SU-DHL-6 (cell line): ENCODE measurements at regions not wholly inside any gene's neighbourhood (a gene's known extent, or its start where the extent isn't known, plus 50 kb on each side); places are given as distances from the start of the nearest gene placed in this dataset.

ENCODE experiments used
- H2AFZ ChIP-seq: fragments of 200-600 bp; sonication (generic); 2 replicates; pipeline ENCODE4 v1.6.1; 2014; ENCODE audit warnings: low read depth, mild to moderate bottlenecking, moderate library complexity, mixed read lengths, antibody characterized with exemption, low read length; ENCODE audit not compliant: severe bottlenecking
- H3F3A ChIP-seq: fragments of 200-600 bp; shearing (Covaris generic); 2 replicates; pipeline ENCODE4 v1.6.0; 2016; ENCODE audit warnings: antibody characterized with exemption, mild to moderate bottlenecking; ENCODE audit not compliant: insufficient read depth
- H3K27ac ChIP-seq: fragments of 200-600 bp; sonication (generic); 2 replicates; pipeline ENCODE4 v1.5.1; 2016; ENCODE audit warnings: low read depth, mild to moderate bottlenecking, low read length, moderate library complexity, mixed read lengths
- H3K27me3 ChIP-seq: fragments of 200-600 bp; sonication (generic), shearing (Covaris generic); 2 replicates; pipeline ENCODE4 v1.6.0; 2014; ENCODE audit warnings: mild to moderate bottlenecking, low read length
- H3K36me3 ChIP-seq: fragments of 200-600 bp; sonication (generic); 2 replicates; pipeline ENCODE4 v1.6.1; 2014; ENCODE audit warnings: mild to moderate bottlenecking, low read length, mixed read lengths
- H3K4me2 ChIP-seq: fragments of 300-600, 200-600 bp; shearing (Covaris generic), sonication (generic); 2 replicates; pipeline ENCODE4 v1.6.0; 2014; ENCODE audit warnings: low read length, low read depth, mild to moderate bottlenecking; ENCODE audit not compliant: poor library complexity, severe bottlenecking
- H3K4me3 ChIP-seq: fragments of 200-600 bp; sonication (generic); 2 replicates; pipeline ENCODE4 v1.5.1; 2014; ENCODE audit warnings: antibody characterized with exemption, low read length, mild to moderate bottlenecking, mixed read lengths; ENCODE audit not compliant: insufficient read depth, poor library complexity, severe bottlenecking
- H3K79me2 ChIP-seq: fragments of 200-600 bp; sonication (generic); 2 replicates; pipeline ENCODE4 v1.6.1; 2014; ENCODE audit warnings: mild to moderate bottlenecking, low read length, moderate library complexity; ENCODE audit not compliant: insufficient read depth
- H3K9ac ChIP-seq: fragments of 200-600 bp; sonication (generic); 2 replicates; pipeline ENCODE4 v1.7.0; 2014; ENCODE audit warnings: mild to moderate bottlenecking, low read length
- H3K9me2 ChIP-seq: fragments of 200-600 bp; sonication (generic); replicated peaks from 2 replicates; pipeline ENCODE4 v1.6.1; 2014; ENCODE audit warnings: low read length; ENCODE audit not compliant: insufficient read depth
- H3K9me3 ChIP-seq: fragments of 200-600 bp; sonication (generic); 2 replicates; pipeline ENCODE4 v1.6.1; 2014; ENCODE audit warnings: low read length, mixed read lengths; ENCODE audit not compliant: insufficient read depth
- H4K20me1 ChIP-seq: fragments of 200-600 bp; sonication (generic); 2 replicates; pipeline ENCODE4 v1.6.1; 2014; ENCODE audit warnings: low read depth, mild to moderate bottlenecking, antibody characterized with exemption, low read length, moderate library complexity, mixed read lengths
- EZH2phosphoT487 ChIP-seq: fragments of 200-600 bp; sonication (generic), shearing (Covaris generic); conservative IDR thresholded peaks from 2 replicates; pipeline ENCODE4 v1.6.1; 2018; ENCODE audit warnings: mild to moderate bottlenecking, antibody characterized with exemption, low read length, moderate library complexity, mixed read lengths
- TF ChIP-seq, protein P1 (sequence below): fragments of 200-600 bp; sonication (generic); IDR thresholded peaks from one replicate; pipeline ENCODE4 v1.5.1; 2017; ENCODE audit warnings: antibody characterized with exemption, mild to moderate bottlenecking, low read length, moderate library complexity; ENCODE audit not compliant: insufficient read depth, poor library complexity, severe bottlenecking

DNA sequence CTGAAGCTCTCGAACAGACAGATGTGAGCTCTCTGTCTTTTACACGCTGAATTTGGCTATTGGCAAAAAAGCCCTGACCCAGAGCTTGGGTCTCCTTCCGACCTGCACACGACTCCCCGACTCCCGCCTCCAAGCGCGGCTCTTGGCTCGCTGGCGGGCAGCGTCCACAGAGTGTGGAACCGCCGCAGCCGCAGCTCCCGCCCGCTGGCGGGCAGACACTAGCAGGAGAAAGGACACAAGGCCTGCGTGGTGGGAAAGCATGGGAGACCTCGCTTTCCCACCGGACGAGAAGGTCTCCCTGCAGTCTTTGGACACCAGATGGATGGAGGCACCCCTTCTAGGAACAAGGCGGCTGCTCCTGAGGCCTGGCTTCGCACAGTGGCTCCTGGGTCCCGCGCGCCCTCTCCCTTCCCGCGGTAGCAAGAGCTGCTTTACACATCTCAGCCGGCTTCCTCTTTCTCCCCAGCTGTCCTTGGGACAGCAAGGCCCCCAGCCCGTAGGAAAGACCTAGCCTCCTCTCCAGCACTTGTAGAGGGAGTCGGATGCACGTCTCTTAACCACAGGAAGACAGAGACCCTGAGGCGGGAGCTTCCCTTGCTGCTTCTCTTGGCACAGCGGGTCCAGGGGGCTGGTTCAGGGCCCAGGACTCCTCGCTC is 92.1 kb downstream of the PRKAB2 start:
- Histone ChIP-seq H3K9ac (no peak overlapping the region), H2AFZ (no peak overlapping the region), H3K9me2 (no peaks in the 10 kb centered on the region), H3K27ac (no peak overlapping the region), H3K36me3 (no peaks in the 10 kb centered on the region), H4K20me1 (no peaks in the 10 kb centered on the region), H3K4me3 (no peak overlapping the region), H3K9me3 (no peaks in the 10 kb centered on the region), H3K4me2 (no peak overlapping the region), H3K79me2 (no peaks in the 10 kb centered on the region), H3K27me3 (no peaks in the 10 kb centered on the region), H3F3A (no peaks in the 10 kb centered on the region)
- TF ChIP-seq EZH2phosphoT487: no peak
- TF ChIP-seq, protein P1, sequence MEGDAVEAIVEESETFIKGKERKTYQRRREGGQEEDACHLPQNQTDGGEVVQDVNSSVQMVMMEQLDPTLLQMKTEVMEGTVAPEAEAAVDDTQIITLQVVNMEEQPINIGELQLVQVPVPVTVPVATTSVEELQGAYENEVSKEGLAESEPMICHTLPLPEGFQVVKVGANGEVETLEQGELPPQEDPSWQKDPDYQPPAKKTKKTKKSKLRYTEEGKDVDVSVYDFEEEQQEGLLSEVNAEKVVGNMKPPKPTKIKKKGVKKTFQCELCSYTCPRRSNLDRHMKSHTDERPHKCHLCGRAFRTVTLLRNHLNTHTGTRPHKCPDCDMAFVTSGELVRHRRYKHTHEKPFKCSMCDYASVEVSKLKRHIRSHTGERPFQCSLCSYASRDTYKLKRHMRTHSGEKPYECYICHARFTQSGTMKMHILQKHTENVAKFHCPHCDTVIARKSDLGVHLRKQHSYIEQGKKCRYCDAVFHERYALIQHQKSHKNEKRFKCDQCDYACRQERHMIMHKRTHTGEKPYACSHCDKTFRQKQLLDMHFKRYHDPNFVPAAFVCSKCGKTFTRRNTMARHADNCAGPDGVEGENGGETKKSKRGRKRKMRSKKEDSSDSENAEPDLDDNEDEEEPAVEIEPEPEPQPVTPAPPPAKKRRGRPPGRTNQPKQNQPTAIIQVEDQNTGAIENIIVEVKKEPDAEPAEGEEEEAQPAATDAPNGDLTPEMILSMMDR: no peak

DNA sequence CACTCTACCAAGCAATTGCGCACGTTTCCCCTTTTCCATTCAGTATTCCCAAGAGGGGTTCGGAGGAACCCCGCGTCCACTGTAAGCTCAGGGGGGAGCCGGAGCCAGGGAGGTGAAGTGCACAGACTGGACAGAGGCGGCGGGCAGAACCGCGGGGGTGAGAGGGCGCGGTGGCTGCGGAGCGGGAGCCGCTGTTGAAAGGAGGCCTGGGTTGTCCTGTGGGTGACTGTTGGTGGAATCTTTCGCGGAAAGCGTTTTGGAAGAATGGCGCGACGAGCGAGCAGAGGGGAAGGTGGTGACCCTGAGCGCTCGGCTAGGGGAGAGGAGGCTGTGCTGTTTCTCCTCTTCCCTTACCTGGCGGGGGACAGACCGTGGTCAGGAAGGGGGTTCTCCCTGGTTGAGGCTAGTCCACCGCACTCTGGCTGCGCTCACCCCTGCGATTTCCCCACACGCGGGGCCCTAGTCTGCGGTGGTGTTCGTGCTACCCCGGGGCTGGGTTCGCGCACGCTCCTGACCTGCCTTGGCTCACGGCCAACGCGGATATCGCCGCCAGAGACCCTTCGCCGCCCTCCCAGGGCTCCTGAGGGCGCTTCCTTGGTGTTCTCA is 92.8 kb downstream of the PRKAB2 start:
- TF ChIP-seq, protein P1: no peak
- no peak for TF ChIP-seq EZH2phosphoT487
- Histone ChIP-seq H3K27ac (no peak overlapping the region), H3K9me2 (no peaks in the 10 kb centered on the region), H3K4me2 (no peak overlapping the region), H3F3A (no peaks in the 10 kb centered on the region), H4K20me1 (no peaks in the 10 kb centered on the region), H3K27me3 (no peaks in the 10 kb centered on the region), H3K79me2 (no peaks in the 10 kb centered on the region), H3K36me3 (no peaks in the 10 kb centered on the region), H3K9ac (no peak overlapping the region), H2AFZ (no peak overlapping the region), H3K9me3 (no peaks in the 10 kb centered on the region), H3K4me3 (no peak overlapping the region)

DNA sequence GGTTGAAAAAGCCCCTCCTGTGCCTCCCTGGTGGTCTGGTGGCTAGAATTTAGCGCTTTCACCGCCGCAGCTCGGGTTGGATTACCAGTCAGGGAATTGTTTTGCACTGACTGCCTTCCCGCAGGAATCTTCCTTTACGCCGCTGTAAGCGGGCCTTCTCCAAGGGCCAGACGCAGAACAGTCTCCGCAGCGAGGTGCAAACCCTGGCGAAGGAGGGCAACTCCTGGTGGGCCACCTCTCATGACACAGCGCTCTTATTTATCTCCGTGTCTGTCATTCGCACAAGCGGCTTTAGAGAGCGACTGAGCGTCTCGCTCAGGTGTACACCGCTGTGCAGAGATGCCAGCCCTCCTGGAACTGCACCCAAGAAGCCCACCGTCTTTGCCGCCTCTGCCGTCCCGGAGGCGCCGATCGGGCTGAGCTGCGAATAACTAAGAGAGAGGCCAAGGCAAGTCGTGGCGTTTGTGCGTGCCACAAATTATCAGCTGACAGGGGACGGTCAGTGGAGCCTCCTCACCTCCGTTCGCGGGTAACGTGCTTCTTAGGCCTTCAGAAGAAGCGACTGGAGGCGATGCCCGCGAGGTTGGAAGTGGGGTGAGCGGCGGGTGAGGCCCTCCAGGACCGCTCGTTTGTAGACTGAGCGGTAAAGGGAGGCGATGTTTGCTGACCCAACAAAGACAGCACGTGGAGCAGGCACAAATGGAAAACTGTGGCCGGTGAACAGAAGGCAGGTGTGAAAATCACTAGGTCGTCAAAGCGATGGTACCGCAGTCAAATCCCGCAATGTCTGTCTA is 93.5 kb downstream of the PRKAB2 start:
- Histone ChIP-seq H3F3A (no peaks in the 10 kb centered on the region), H3K9me3 (no peaks in the 10 kb centered on the region), H3K9ac (no peak overlapping the region), H3K9me2 (no peaks in the 10 kb centered on the region), H3K4me3 (no peak overlapping the region), H3K4me2 (no peak overlapping the region), H3K36me3 (no peaks in the 10 kb centered on the region), H4K20me1 (no peaks in the 10 kb centered on the region), H3K79me2 (no peaks in the 10 kb centered on the region), H3K27me3 (no peaks in the 10 kb centered on the region), H3K27ac (no peak overlapping the region), H2AFZ (no peak overlapping the region)
- TF ChIP-seq EZH2phosphoT487: no peak
- TF ChIP-seq, protein P1: no peak
